Cardiac muscle cell (in vitro differentiated cells and primary cell): ENCODE measurements at regions not wholly inside any gene's neighbourhood (a gene's known extent, or its start where the extent isn't known, plus 50 kb on each side); places are given as distances from the start of the nearest gene placed in this dataset.
"Not testable (repeated sequence)": the region's sequence is repeated elsewhere in the genome, so short reads cannot be mapped to it uniquely, and the experiment has no call there.

Experiments used
- DNase-seq, 2 donors: peaks; one replicate each; pipeline versions ENCODE4 v3.0.0 to v3.0.0-alpha.2; 2010 to 2017; ENCODE audit warnings: low read depth in 1 of 2, low spot score in 1 of 2
- H3K27ac ChIP-seq: fragments of 200-600 bp; sonication (generic); 2 replicates; pipeline ENCODE4 v1.5.1; 2016
- H3K27me3 ChIP-seq: fragments of 200-600 bp; sonication (generic); 2 replicates; pipeline ENCODE4 v1.6.0; 2016; ENCODE audit warnings: control low read depth
- H3K36me3 ChIP-seq: fragments of 200-600 bp; sonication (generic); 2 replicates; pipeline ENCODE4 v1.5.1; 2016; ENCODE audit warnings: control low read depth
- H3K4me1 ChIP-seq: fragments of 200-600 bp; sonication (generic); 2 replicates; pipeline ENCODE4 v1.8.1; 2017; ENCODE audit warnings: low read depth, mild to moderate bottlenecking, mixed run types
- H3K4me3 ChIP-seq: fragments of 200-600 bp; sonication (generic); 2 replicates; pipeline ENCODE4 v1.5.1; 2016; ENCODE audit warnings: mild to moderate bottlenecking
- H3K9me3 ChIP-seq: fragments of 200-600 bp; sonication (generic); 2 replicates; pipeline ENCODE4 v1.5.1; 2017; ENCODE audit warnings: low read depth, mild to moderate bottlenecking, control low read depth
- TF ChIP-seq, protein P1 (sequence below): IDR thresholded peaks from 2 replicates; pipeline ENCODE4 v1.5.1; 2012; ENCODE audit warnings: low read depth, mild to moderate bottlenecking, low read length

DNA sequence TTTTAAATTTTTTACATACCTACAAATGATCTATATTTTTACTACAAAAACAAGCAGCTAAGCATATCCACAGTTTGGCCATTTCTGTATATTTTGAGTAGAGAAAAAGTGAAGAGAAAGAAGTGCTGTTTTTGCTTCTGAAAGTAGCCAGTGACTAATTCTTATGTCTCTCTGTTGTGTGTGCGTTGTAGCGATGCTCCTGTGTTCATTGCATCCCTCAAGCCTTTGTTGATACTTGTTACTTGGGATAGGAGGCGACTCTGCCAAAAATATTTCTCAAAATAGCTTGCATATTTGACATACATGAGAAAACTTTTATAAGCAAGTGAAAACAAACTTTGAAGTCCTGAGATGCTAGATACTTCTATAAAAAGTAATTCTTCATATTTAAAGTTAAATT lies 714.1 kb downstream of the FSCB start:
- Histone ChIP-seq H3K36me3 (no peaks in the 10 kb centered on the region), H3K4me3 (no peak overlapping the region), H3K27me3 (peaks cover 30% of the 10 kb centered on the region), H3K27ac (no peak overlapping the region), H3K9me3 (no peaks in the 10 kb centered on the region), H3K4me1 (peaks cover 5% of the 10 kb centered on the region)
- DNase-seq: no peak
- TF ChIP-seq, protein P1, sequence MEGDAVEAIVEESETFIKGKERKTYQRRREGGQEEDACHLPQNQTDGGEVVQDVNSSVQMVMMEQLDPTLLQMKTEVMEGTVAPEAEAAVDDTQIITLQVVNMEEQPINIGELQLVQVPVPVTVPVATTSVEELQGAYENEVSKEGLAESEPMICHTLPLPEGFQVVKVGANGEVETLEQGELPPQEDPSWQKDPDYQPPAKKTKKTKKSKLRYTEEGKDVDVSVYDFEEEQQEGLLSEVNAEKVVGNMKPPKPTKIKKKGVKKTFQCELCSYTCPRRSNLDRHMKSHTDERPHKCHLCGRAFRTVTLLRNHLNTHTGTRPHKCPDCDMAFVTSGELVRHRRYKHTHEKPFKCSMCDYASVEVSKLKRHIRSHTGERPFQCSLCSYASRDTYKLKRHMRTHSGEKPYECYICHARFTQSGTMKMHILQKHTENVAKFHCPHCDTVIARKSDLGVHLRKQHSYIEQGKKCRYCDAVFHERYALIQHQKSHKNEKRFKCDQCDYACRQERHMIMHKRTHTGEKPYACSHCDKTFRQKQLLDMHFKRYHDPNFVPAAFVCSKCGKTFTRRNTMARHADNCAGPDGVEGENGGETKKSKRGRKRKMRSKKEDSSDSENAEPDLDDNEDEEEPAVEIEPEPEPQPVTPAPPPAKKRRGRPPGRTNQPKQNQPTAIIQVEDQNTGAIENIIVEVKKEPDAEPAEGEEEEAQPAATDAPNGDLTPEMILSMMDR: no peak

DNA sequence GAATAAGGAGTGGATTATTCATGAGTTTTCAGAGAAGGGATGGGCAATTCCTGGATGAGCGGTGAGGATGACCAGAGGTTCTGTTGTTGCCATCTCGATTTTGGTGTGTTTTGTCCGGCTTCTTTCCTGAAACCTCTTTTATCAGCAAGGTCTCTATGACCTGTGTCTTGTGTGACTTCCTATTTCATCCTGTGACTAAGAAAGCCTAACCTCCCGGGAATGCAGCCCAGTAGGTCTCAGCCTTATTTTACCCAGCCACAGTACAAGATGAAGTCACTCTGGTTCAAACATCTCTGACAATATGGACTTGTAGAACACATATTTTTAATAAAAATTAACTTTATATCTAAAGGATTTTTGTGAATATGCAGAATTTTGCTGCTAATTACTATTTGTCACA lies 716.4 kb downstream of the FSCB start:
- no peak for DNase-seq
- peaks cover 42% of the 10 kb centered on the region for H3K27me3 ChIP-seq
- H3K9me3 ChIP-seq: no peaks in the 10 kb centered on the region
- no peak overlapping the region for H3K27ac ChIP-seq
- TF ChIP-seq, protein P1: no peak
- no peaks in the 10 kb centered on the region for H3K4me1 ChIP-seq
- H3K4me3 ChIP-seq: no peak overlapping the region
- no peaks in the 10 kb centered on the region for H3K36me3 ChIP-seq

- no peaks in the 10 kb centered on the region for H3K9me3 ChIP-seq
- no peak for DNase-seq
- TF ChIP-seq, protein P1: no peak
- peaks cover 42% of the 10 kb centered on the region for H3K27me3 ChIP-seq
- no peak overlapping the region for H3K27ac ChIP-seq
- H3K36me3 ChIP-seq: no peaks in the 10 kb centered on the region
- no peaks in the 10 kb centered on the region for H3K4me1 ChIP-seq
- no peak overlapping the region for H3K4me3 ChIP-seq
Observed at GRCh38 chr14:43789458-43789857, 717.6 kb downstream of the FSCB start.

DNA sequence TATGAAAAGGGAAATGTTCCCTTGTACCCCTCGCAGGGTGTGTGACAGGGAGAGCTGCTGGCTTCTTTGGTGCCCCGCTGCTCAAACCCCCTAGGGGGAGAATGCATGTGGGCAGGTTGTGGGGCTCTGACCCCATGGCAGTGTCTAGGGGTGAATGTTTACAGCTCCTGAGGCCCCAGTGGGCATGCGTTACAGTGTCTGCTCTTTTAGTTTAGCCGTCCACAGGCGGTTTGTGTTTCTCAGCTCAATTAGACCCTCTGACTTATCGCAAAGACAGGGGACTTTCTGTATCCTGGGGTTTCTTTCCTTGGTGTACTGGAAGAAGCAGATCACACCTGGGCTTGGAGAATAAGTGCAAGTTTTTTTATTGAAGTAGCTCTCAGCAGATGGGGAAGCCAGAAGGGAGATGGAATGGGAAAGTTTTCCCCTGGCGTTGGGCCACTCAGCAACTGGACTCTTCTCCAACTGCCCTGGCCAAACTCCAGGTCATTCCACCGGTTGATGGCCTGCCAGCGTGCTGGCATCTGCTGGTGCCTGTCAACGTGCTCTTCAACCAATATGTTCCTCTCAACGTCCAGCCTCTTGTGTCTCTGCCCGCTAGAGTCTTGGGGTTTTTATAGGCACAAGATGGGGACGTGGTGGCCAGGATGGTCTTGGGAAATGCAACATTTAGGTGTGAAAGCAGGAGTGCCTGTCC lies 720.9 kb downstream of the FSCB start:
- no peak for DNase-seq
- no peaks in the 10 kb centered on the region for H3K36me3 ChIP-seq
- H3K9me3 ChIP-seq: no peaks in the 10 kb centered on the region
- no peak overlapping the region for H3K4me3 ChIP-seq
- no peaks in the 10 kb centered on the region for H3K4me1 ChIP-seq
- TF ChIP-seq, protein P1: no peak
- H3K27me3 ChIP-seq: peaks cover 24% of the 10 kb centered on the region
- no peak overlapping the region for H3K27ac ChIP-seq

- H3K9me3 ChIP-seq, DNase-seq, H3K4me1 ChIP-seq, H3K4me3 ChIP-seq, H3K27ac ChIP-seq, H3K36me3 ChIP-seq: not testable (repeated sequence)
- H3K27me3 ChIP-seq: peaks cover 12% of the 10 kb centered on the region
Observed at GRCh38 chr14:43784432-43784831, 722.7 kb downstream of the FSCB start.

DNA sequence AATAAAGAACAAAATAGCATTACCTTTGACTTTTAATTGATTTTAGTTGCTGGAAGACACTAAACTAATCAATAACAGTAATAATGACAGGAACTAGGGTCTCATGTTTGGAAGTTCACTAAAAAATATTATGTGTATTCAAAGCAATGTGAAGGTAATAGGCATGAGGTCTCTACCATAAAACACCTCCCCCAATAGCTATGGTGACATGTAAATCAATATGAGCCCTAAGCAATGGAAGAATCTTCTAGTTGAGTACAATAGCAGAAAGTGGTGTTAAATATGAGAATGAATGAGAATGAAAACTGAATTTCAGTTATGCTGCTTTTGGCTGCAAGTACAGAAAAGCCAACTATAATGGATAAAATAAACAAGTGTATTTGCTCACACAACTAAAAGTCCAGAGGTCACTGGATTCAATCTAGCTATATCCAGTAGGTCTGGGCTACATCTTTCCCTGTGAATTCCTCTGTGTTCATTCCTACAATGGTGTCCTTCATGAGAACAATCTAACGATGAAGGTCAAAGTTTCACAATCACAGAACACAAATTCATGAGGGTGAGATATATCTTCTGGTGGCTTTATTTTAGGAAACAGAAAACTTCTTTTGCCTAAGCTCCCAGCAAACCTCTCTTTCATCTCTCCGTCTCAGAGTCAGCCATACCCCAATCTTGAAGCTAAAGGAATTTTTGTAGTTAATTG lies 728.0 kb downstream of the FSCB start:
- Histone ChIP-seq H3K27me3 (no peaks in the 10 kb centered on the region), H3K9me3 (no peaks in the 10 kb centered on the region), H3K4me1 (no peaks in the 10 kb centered on the region), H3K4me3 (no peak overlapping the region), H3K27ac (no peak overlapping the region), H3K36me3 (no peaks in the 10 kb centered on the region)
- TF ChIP-seq, protein P1: no peak
- no peak for DNase-seq
